Right atrium auricular region (tissue), 2 donors: ENCODE measurements at regions not wholly inside any gene's neighbourhood (a gene's known extent, or its start where the extent isn't known, plus 50 kb on each side); places are given as distances from the start of the nearest gene placed in this dataset.

Source experiments
- DNase-seq: peaks from one replicate; pipeline ENCODE4 v3.0.0-alpha.2; 2019; ENCODE audit warnings: low spot score
- H3K27ac ChIP-seq, 2 donors: fragments of 200-600 bp; sonication (generic); 1 replicate in 1 of 2; 2 replicates in 1 of 2; pipeline ENCODE4 v1.5.1; 2016 to 2019
- H3K27me3 ChIP-seq, 2 donors: fragments of 200-600 bp; sonication (generic); one replicate each; pipeline versions ENCODE4 v1.5.1 to v1.6.0; 2017 to 2019
- H3K36me3 ChIP-seq: fragments of 200-600 bp; sonication (generic); one replicate; pipeline ENCODE4 v1.5.1; 2016
- H3K4me1 ChIP-seq, 2 donors: fragments of 200-600 bp; sonication (generic); one replicate each; pipeline versions ENCODE4 v1.5.1 to v1.6.0; 2017 to 2019
- H3K4me3 ChIP-seq, 2 donors: fragments of 200-600 bp; sonication (generic); 1 replicate in 1 of 2; 2 replicates in 1 of 2; pipeline ENCODE4 v1.5.1; 2017 to 2019; ENCODE audit warnings: mild to moderate bottlenecking in 1 of 2, moderate library complexity in 1 of 2
- H3K9me3 ChIP-seq, 2 donors: fragments of 200-600 bp; sonication (generic); one replicate each; pipeline ENCODE4 v1.5.1; 2019
- TF ChIP-seq, protein P1 (sequence below), 2 donors: fragments of 200-600 bp; sonication (generic); IDR thresholded peaks; one replicate each; pipeline ENCODE4 v1.5.1; 2019; ENCODE audit warnings: antibody characterized with exemption in 2 of 2

DNA sequence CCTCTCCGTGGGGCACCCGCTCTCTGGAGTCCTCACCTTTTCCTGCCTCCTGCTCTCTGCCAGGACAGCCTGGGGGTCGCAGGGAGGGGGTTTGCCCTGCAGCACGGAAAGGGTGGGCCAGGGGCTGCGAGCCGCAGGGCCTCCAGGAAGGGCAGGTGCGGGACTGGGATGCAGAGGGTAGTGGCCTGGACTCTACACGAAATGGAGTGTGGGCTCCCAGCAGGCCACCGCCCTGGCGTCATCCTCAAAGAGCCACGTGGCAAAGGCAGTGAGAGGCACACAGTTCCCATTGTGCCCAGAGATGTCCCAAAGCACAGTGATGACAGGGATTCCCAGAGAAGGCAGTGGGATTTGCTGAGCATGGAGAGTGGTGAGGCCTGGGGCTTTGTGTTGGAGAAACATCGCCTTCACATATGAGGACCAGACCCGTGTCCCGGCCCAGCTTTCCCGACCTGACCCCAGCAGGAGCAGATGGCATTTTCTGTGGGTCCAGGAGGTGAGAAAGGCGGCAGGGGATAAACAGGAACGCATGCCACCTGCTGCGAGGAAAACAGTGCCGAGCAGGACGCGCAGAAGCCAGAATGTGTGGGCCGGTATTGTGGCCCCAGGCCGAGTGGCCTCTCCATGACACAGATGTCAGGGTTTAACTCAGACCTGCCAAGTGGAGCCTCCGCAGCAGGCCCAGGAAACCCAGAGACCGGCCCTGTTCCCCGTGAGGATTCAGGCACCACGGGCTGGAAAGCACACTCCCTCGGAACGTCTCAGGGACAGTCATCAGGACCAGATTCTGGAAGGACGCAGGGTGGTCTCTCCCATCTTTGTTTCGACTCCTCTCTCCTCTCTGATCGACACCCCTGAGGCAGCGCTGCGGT lies 855.5 kb upstream of the SALL3 start:
- DNase-seq = peak; percentile 42
- no peak overlapping the region for H3K27ac ChIP-seq
- H3K36me3 ChIP-seq = no peaks in the 10 kb centered on the region
- no peak overlapping the region for H3K4me3 ChIP-seq
- TF ChIP-seq, protein P1, sequence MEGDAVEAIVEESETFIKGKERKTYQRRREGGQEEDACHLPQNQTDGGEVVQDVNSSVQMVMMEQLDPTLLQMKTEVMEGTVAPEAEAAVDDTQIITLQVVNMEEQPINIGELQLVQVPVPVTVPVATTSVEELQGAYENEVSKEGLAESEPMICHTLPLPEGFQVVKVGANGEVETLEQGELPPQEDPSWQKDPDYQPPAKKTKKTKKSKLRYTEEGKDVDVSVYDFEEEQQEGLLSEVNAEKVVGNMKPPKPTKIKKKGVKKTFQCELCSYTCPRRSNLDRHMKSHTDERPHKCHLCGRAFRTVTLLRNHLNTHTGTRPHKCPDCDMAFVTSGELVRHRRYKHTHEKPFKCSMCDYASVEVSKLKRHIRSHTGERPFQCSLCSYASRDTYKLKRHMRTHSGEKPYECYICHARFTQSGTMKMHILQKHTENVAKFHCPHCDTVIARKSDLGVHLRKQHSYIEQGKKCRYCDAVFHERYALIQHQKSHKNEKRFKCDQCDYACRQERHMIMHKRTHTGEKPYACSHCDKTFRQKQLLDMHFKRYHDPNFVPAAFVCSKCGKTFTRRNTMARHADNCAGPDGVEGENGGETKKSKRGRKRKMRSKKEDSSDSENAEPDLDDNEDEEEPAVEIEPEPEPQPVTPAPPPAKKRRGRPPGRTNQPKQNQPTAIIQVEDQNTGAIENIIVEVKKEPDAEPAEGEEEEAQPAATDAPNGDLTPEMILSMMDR (IDR thresholded peaks at IDR 0.05) = no peak
- no peaks in the 10 kb centered on the region for H3K27me3 ChIP-seq
- H3K4me1 ChIP-seq = no peaks in the 10 kb centered on the region
- no peaks in the 10 kb centered on the region for H3K9me3 ChIP-seq

DNA sequence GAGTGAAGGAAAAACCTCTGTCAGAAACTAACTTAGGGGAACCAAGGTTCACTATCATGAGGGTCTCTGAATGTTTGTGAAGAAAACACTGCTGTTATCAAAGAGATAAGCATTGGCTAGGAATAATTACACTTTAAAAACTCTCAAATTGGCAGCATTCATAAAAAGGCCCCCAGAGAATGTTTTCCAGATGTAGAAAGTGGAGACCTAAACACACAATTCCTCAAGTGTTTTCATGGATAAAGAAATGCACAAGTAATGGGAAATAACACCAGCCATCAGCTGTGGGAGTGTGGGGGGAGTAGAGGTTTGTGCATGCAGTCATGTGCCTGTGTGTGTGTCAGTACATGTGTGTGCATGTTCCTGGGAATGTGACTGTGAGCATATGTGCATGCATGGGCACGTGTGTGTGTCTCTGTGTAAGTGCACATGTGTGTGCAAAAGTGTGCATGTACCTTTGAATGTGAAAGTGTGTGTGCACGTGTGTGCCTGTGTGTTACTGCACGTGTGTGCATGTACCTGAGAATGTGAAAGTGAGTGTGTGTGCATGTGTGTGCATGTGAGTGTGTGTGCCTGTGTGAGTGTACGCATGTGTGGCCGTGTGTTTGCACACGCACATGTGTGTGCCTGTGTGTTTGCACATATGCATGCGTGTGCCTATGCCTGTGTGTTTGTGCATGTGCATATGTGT lies 854.3 kb upstream of the SALL3 start:
- Histone ChIP-seq H3K4me1 (no peaks in the 10 kb centered on the region), H3K9me3 (no peaks in the 10 kb centered on the region), H3K27ac (no peak overlapping the region), H3K27me3 (no peaks in the 10 kb centered on the region), H3K36me3 (no peaks in the 10 kb centered on the region), H3K4me3 (no peak overlapping the region)
- DNase-seq = no peak
- TF ChIP-seq, protein P1 (IDR thresholded peaks at IDR 0.05) = no peak

GRCh38 chr18:78126106-78126505 lies 853.5 kb upstream of the SALL3 start:
- H3K36me3 ChIP-seq = no peaks in the 10 kb centered on the region
- no peak overlapping the region for H3K27ac ChIP-seq
- TF ChIP-seq, protein P1 (IDR thresholded peaks at IDR 0.05) = no peak
- H3K4me3 ChIP-seq = no peak overlapping the region
- no peaks in the 10 kb centered on the region for H3K4me1 ChIP-seq
- no peak for DNase-seq
- no peaks in the 10 kb centered on the region for H3K27me3 ChIP-seq
- H3K9me3 ChIP-seq = no peaks in the 10 kb centered on the region

GRCh38 chr18:78126536-78126935 lies 853.1 kb upstream of the SALL3 start:
- no peaks in the 10 kb centered on the region for H3K27me3 ChIP-seq
- H3K9me3 ChIP-seq = no peaks in the 10 kb centered on the region
- H3K36me3 ChIP-seq = no peaks in the 10 kb centered on the region
- no peak overlapping the region for H3K27ac ChIP-seq
- no peaks in the 10 kb centered on the region for H3K4me1 ChIP-seq
- DNase-seq = no peak
- TF ChIP-seq, protein P1 (IDR thresholded peaks at IDR 0.05) = no peak
- H3K4me3 ChIP-seq = no peak overlapping the region

- H3K27me3 ChIP-seq = no peaks in the 10 kb centered on the region
- TF ChIP-seq, protein P1 (IDR thresholded peaks at IDR 0.05) = no peak
- no peak for DNase-seq
- no peaks in the 10 kb centered on the region for H3K36me3 ChIP-seq
- no peaks in the 10 kb centered on the region for H3K9me3 ChIP-seq
- no peak overlapping the region for H3K27ac ChIP-seq
- H3K4me1 ChIP-seq = no peaks in the 10 kb centered on the region
- no peak overlapping the region for H3K4me3 ChIP-seq
These were observed 852.6 kb upstream of the SALL3 start for GRCh38 chr18:78127041-78127440.
